GM12891 (cell line): ENCODE measurements at regions not wholly inside any gene's neighbourhood (a gene's known extent, or its start where the extent isn't known, plus 50 kb on each side); places are given as distances from the start of the nearest gene placed in this dataset.

Experiments
- POLR2A ChIP-seq: IDR thresholded peaks from 2 replicates; pipeline ENCODE4 v1.6.1; 2011; ENCODE audit warnings: low read depth, low read length, control low read depth
- POLR2AphosphoS5 ChIP-seq: IDR thresholded peaks from 2 replicates; pipeline ENCODE4 v1.6.1; 2011; ENCODE audit warnings: low read depth, low read length, control low read depth
- SPI1 ChIP-seq: IDR thresholded peaks from 2 replicates; pipeline ENCODE4 v1.6.1; 2011; ENCODE audit warnings: low read depth, low read length, control low read depth
- TAF1 ChIP-seq: IDR thresholded peaks from 2 replicates; pipeline ENCODE4 v1.6.1; 2011; ENCODE audit warnings: low read depth, low read length, control low read depth

DNA sequence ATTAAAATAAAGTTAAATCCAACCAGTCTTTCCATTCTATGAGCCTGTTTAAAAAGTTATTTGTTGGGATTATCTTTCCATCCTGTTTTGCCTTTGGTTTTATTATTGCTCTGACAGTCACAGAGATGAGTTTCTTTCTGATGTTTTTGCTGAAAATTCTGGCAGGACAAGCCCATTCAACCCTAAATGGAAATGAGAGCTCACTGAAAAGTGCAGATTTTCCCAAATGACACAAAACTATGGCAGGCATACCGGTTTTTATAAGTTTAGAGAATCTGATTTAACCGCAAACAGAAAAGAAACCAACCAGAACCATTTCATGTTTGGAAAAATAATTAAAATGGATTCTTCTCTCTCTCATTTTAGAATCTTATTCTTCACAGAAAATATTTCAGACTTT, 238.1 kb upstream of the SGO1 start:
- no peak for TF ChIP-seq SPI1
- no peak for TF ChIP-seq POLR2A
- no peak for TF ChIP-seq TAF1
- no peak for TF ChIP-seq POLR2AphosphoS5
